ENCODE measurements at regions not wholly inside any gene's neighbourhood (a gene's known extent, or its start where the extent isn't known, plus 50 kb on each side); places are given as distances from the start of the nearest gene placed in this dataset.

DNA sequence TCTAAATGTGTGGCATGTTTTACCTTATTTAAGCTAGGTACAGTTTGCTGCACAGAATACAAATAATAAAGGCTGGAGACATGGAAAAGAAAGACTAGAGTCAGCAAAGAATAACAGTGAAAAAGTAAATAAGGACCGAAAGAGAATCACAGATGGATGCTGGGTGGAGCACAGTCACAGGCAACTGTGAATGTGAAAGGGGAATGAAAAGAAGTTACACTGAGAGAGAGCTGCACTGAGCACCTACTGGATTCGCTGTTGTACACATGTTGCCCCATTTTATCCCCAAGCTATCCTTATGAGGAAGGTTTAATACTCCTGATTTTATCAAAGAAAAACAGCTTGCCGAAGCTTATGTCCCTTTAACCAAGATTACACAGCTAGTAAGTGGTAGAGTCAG lies 165.4 kb upstream of the RGMB start:
- TF ChIP-seq, protein P1, sequence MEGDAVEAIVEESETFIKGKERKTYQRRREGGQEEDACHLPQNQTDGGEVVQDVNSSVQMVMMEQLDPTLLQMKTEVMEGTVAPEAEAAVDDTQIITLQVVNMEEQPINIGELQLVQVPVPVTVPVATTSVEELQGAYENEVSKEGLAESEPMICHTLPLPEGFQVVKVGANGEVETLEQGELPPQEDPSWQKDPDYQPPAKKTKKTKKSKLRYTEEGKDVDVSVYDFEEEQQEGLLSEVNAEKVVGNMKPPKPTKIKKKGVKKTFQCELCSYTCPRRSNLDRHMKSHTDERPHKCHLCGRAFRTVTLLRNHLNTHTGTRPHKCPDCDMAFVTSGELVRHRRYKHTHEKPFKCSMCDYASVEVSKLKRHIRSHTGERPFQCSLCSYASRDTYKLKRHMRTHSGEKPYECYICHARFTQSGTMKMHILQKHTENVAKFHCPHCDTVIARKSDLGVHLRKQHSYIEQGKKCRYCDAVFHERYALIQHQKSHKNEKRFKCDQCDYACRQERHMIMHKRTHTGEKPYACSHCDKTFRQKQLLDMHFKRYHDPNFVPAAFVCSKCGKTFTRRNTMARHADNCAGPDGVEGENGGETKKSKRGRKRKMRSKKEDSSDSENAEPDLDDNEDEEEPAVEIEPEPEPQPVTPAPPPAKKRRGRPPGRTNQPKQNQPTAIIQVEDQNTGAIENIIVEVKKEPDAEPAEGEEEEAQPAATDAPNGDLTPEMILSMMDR (IDR thresholded peaks at IDR 0.05) = no peak
- no peak for TF ChIP-seq POLR2A (IDR thresholded peaks at IDR 0.05; ENCODE audit: low read depth)
